Fibroblast of the aortic adventitia (primary cell): ENCODE measurements at regions not wholly inside any gene's neighbourhood (a gene's known extent, or its start where the extent isn't known, plus 50 kb on each side); places are given as distances from the start of the nearest gene placed in this dataset.

Source experiments
- DNase-seq: peaks from one replicate; pipeline ENCODE4 v3.0.0-alpha.2; 2010; ENCODE audit warnings: low read depth
- H3K4me3 ChIP-seq: 2 replicates; pipeline ENCODE4 v1.5.1; 2011; ENCODE audit warnings: low read depth, mild to moderate bottlenecking, control low read depth, low read length, moderate library complexity
- TF ChIP-seq, protein P1 (sequence below): IDR thresholded peaks from 2 replicates; pipeline ENCODE4 v1.5.1; 2011; ENCODE audit warnings: mild to moderate bottlenecking, low read length, control low read depth, inconsistent platforms; ENCODE audit not compliant: insufficient read depth

DNA sequence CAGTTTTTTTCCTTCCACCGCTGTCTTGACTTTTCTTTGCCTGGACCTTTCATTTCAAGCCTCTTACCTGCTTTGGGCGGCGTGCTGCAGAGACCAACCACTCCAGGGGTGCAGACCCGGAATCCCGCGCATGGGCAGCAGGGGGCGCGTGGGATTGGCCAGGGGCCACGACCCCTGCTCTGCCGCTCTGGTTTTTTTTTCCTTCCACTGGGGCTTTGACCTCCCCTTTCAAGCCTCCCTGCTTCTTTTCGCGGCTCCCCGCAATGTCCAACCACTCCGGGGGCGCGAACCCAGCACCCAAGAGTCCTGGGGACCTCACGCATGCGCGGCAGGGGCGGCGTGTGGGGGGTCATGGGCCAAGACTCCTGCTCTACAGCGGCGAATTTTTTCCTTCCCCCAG, 325.1 kb downstream of the ALG10 start:
- no peak overlapping the region for H3K4me3 ChIP-seq
- no peak for DNase-seq
- TF ChIP-seq, protein P1, sequence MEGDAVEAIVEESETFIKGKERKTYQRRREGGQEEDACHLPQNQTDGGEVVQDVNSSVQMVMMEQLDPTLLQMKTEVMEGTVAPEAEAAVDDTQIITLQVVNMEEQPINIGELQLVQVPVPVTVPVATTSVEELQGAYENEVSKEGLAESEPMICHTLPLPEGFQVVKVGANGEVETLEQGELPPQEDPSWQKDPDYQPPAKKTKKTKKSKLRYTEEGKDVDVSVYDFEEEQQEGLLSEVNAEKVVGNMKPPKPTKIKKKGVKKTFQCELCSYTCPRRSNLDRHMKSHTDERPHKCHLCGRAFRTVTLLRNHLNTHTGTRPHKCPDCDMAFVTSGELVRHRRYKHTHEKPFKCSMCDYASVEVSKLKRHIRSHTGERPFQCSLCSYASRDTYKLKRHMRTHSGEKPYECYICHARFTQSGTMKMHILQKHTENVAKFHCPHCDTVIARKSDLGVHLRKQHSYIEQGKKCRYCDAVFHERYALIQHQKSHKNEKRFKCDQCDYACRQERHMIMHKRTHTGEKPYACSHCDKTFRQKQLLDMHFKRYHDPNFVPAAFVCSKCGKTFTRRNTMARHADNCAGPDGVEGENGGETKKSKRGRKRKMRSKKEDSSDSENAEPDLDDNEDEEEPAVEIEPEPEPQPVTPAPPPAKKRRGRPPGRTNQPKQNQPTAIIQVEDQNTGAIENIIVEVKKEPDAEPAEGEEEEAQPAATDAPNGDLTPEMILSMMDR = no peak

DNA sequence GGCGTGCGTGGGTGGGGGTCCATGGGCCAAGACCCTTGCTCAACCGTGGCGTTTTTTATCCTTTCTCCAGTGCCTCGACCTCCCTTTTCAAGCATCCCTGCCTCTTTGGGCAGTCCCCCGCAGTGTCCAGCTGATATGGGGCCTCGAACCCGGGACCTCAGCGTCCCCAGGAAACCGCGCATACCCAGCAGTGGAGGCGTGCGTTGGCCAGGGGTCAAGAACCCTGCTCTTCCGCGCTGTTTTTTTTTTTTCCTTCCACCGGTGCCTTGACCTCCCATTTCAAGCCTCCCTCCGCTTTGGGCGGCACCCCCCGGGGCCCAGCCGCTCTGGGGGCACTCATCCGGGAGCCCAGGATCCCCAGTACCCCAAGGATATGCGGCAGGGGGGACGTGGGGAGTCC, 325.8 kb downstream of the ALG10 start:
- TF ChIP-seq, protein P1 = no peak
- H3K4me3 ChIP-seq = no peak overlapping the region
- no peak for DNase-seq

DNA sequence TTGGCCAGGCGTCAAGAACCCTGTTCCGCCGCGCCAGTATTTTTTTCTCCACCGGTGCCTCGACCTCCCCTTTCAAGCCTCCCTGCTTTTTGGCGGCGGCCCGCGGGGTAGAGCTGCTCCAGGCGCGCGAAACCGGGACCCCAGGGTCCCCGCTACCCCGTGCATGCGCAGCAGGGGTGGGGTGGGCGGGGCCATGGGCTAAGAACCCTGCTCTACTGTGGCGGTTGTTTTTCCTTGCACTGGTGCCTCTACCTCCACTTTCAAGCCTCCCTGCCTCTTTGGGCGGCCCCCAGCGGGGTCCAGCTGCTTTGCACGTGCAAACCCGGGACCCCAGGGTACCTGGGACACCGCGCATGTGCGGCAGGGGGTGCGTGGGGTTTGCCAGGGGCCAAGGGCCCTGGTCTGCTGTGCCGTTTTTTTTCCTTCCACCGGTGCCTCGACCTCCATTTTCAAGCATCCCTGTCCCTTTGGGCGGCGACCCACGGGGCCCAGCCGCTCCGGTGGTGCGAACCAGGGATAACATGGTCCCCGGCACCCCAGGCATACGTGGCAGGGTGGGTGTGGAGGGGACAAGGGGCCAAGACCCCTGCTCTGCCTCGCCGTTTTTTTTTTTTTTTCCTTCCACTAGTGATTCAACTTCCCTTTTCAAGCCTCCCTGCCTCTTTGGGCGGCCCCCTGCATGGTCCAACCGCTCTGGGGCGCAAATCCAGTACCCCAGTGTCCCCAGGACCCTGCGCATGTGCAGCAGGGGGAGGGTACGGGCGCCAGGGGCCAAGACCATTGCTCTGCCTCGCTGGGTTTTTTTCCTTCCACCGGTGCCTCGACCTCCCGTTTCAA, 326.8 kb downstream of the ALG10 start:
- no peak for DNase-seq
- no peak overlapping the region for H3K4me3 ChIP-seq
- TF ChIP-seq, protein P1 = no peak

DNA sequence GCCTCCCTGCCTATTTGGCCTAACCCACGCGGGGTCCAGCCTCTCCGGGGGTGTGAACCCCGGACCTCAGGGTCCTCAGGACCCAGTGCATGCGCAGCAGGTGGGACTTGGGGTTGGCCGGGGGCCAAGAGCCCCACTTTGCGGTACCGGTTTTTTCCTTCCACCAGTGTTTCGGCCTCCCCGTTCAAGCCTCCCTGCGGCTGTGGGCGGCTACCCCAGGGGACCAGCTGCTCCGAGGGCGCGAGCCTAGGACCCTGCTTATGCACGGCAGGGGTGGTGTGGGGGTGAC, 327.3 kb downstream of the ALG10 start:
- no peak for DNase-seq
- TF ChIP-seq, protein P1 = no peak
- H3K4me3 ChIP-seq = no peak overlapping the region

DNA sequence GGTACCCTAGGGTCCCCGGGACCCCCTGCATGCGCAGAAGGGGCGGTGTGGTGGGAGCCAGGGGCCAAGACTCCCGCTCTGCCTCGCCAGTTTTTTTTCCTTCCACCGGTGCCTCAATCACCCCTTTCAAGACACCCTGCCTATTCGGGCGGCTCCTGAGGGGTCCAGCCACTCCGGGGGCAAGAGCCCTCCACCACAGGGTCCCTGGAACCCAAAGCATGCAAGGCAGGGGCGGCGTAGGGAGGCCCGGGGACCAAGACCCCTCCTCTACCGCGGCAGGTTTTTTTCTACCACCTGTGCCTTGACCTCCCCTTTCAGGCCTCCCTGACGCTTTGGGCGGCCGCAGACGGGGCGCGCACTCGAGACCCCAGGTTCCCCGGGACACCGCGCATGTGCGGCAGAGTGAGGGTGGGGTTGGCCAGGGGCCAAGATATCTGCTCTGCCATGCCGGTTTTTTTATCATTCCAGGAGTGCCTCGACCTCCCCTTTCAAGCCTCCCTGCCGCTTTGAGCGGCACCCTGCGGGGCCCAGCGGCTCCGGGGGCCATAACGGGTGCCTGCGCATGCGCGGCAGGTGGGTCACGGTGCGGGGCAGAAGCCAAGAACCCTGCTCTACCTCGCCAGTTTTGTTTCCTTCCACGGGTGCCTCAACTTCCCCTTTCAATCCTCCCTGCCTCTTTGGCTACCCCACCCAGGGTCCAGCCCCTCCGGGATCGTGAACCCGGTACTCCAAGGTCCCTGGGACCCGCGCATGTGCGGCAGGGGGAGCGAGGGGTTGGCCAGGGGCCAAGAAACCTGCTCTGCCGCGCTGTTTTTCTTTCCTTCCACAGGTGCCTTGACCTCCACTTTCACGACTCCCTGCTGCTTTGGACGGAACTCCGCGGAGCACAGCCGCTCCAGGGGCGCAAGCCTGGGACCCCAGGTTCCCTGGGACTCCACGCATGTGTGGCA, 328.1 kb downstream of the ALG10 start:
- TF ChIP-seq, protein P1 = no peak
- H3K4me3 ChIP-seq = no peak overlapping the region

DNA sequence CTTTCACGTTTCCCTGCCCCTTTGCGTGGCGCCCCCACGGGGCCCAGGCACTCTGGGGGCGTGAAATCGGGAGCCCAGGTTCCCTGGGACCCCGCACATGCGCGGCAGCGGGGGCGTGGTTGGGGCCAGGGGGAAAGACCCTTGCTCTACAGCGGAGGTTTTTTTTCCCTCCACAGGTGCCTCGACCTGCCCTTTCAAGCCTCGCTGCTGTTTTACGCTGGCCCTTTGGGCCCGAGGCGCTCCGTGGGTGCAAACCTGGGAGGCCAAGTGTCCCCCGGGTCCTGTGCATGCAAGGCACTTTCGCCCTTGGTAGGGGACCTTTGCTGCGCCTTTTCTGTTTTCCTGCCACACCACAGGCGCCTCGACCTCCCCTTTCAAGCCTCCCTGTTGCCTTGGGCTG, 329.8 kb downstream of the ALG10 start:
- H3K4me3 ChIP-seq = no peak overlapping the region
- TF ChIP-seq, protein P1 = no peak
- DNase-seq = no peak

More for the DNA sequence above, 328.1 kb downstream of the ALG10 start:
- DNase-seq = no peak
